Hepatocyte (in vitro differentiated cells): ENCODE measurements at regions not wholly inside any gene's neighbourhood (a gene's known extent, or its start where the extent isn't known, plus 50 kb on each side); places are given as distances from the start of the nearest gene placed in this dataset.

Experiments
- CTCF ChIP-seq: fragments of 200-600 bp; sonication (generic); IDR thresholded peaks from 2 replicates; pipeline ENCODE4 v1.5.1; 2016; ENCODE audit warnings: antibody characterized with exemption, mild to moderate bottlenecking; ENCODE audit not compliant: poor library complexity
- EZH2 ChIP-seq: fragments of 200-600 bp; sonication (generic); IDR thresholded peaks from 2 replicates; pipeline ENCODE4 v1.6.1; 2016; ENCODE audit warnings: antibody characterized with exemption, mild to moderate bottlenecking, borderline replicate concordance

GRCh38 chr6:12485837-12486236, 195.7 kb downstream of the EDN1 start:
- TF ChIP-seq CTCF: no peak
- TF ChIP-seq EZH2: no peak
